Neural cell (in vitro differentiated cells): ENCODE measurements at regions not wholly inside any gene's neighbourhood (a gene's known extent, or its start where the extent isn't known, plus 50 kb on each side); places are given as distances from the start of the nearest gene placed in this dataset.

ENCODE experiments used
- H2AFZ ChIP-seq: fragments of 200-600, 300-800 bp; sonication (generic), shearing (Covaris generic); 2 replicates; pipeline ENCODE4 v1.6.0; 2014; ENCODE audit warnings: low read depth, mild to moderate bottlenecking, antibody characterized with exemption, low read length, moderate library complexity
- H3F3A ChIP-seq: fragments of 200-600 bp; shearing (Covaris generic); 2 replicates; pipeline ENCODE4 v1.6.1; 2016; ENCODE audit warnings: mild to moderate bottlenecking, moderate library complexity, mixed read lengths, antibody characterized with exemption, low read length; ENCODE audit not compliant: insufficient read depth, poor library complexity, severe bottlenecking
- H3K27ac ChIP-seq: fragments of 200-600, 300-800 bp; sonication (generic), shearing (Covaris generic); 2 replicates; pipeline ENCODE4 v1.5.1; 2014; ENCODE audit warnings: mild to moderate bottlenecking, low read length, moderate library complexity
- H3K27me3 ChIP-seq: fragments of 300-800, 200-600 bp; sonication (generic), shearing (Covaris generic); 2 replicates; pipeline ENCODE4 v1.6.0; 2014; ENCODE audit warnings: mild to moderate bottlenecking, low read depth, low read length, moderate library complexity; ENCODE audit not compliant: insufficient read depth
- H3K36me3 ChIP-seq: fragments of 300-800, 200-600 bp; sonication (generic), shearing (Covaris generic); 2 replicates; pipeline ENCODE4 v1.5.1; 2014; ENCODE audit warnings: mild to moderate bottlenecking, antibody characterized with exemption, low read length, moderate library complexity; ENCODE audit not compliant: insufficient read depth
- H3K4me2 ChIP-seq: fragments of 300-800, 200-600 bp; sonication (generic), shearing (Covaris generic); 2 replicates; pipeline ENCODE4 v1.6.0; 2014; ENCODE audit warnings: mild to moderate bottlenecking, low read length
- H3K4me3 ChIP-seq: fragments of 300-800, 200-600 bp; sonication (generic), shearing (Covaris generic); 2 replicates; pipeline ENCODE4 v1.5.1; 2014; ENCODE audit warnings: mild to moderate bottlenecking, low read length, moderate library complexity
- H3K79me2 ChIP-seq: fragments of 200-600 bp; shearing (Covaris generic); replicated peaks from 2 replicates; pipeline ENCODE4 v1.6.0; 2014; ENCODE audit warnings: mild to moderate bottlenecking, low read length, moderate library complexity; ENCODE audit not compliant: insufficient read depth
- H3K9ac ChIP-seq: fragments of 300-800, 200-600 bp; sonication (generic), shearing (Covaris generic); 2 replicates; pipeline ENCODE4 v1.6.1; 2016; ENCODE audit warnings: mild to moderate bottlenecking, low read length, mixed read lengths
- H3K9me2 ChIP-seq: fragments of 200-600 bp; shearing (Covaris generic); 2 replicates; pipeline ENCODE4 v1.6.1; 2016; ENCODE audit warnings: mild to moderate bottlenecking, low read length, mixed read lengths; ENCODE audit not compliant: insufficient read depth
- H3K9me3 ChIP-seq: fragments of 200-600, 300-800 bp; sonication (generic), shearing (Covaris generic); 2 replicates; pipeline ENCODE4 v1.6.1; 2016; ENCODE audit warnings: mild to moderate bottlenecking, mixed run types, low read length, moderate library complexity, mixed read lengths
- H4K20me1 ChIP-seq: fragments of 200-600 bp; shearing (Covaris generic); 2 replicates; pipeline ENCODE4 v1.6.1; 2016; ENCODE audit warnings: mild to moderate bottlenecking, mixed run types; ENCODE audit not compliant: insufficient read depth
- CTCF ChIP-seq: fragments of 450-650 bp; IDR thresholded peaks from 2 replicates; pipeline ENCODE4 v1.5.1; 2014; ENCODE audit warnings: antibody characterized with exemption, mild to moderate bottlenecking, moderate library complexity; ENCODE audit not compliant: poor library complexity, severe bottlenecking
- EP300 ChIP-seq: fragments of 450-650 bp; conservative IDR thresholded peaks from 2 replicates; pipeline ENCODE4 v1.6.1; 2014; ENCODE audit warnings: antibody characterized with exemption, mild to moderate bottlenecking, moderate library complexity; ENCODE audit not compliant: poor library complexity, severe bottlenecking
- EZH2 ChIP-seq: fragments of 200-600, 300-800 bp; shearing (Covaris generic), sonication (generic); IDR thresholded peaks from 2 replicates; pipeline ENCODE4 v1.6.1; 2014; ENCODE audit warnings: antibody characterized with exemption, low read length, borderline replicate concordance, mild to moderate bottlenecking; ENCODE audit not compliant: insufficient read depth, poor library complexity, severe bottlenecking
- MXI1 ChIP-seq: fragments of 450-650 bp; conservative IDR thresholded peaks from 2 replicates; pipeline ENCODE4 v1.6.1; 2014; ENCODE audit warnings: antibody characterized with exemption, mild to moderate bottlenecking; ENCODE audit not compliant: poor library complexity, severe bottlenecking
- POLR2AphosphoS5 ChIP-seq: IDR thresholded peaks from 2 replicates; pipeline ENCODE4 v1.6.1; 2012
- RAD21 ChIP-seq: fragments of 450-650 bp; conservative IDR thresholded peaks from 2 replicates; pipeline ENCODE4 v1.6.1; 2014; ENCODE audit warnings: antibody characterized with exemption, mild to moderate bottlenecking, moderate library complexity
- REST ChIP-seq: IDR thresholded peaks from 2 replicates; pipeline ENCODE4 v1.6.1; 2012; ENCODE audit warnings: borderline replicate concordance
- SMC3 ChIP-seq: fragments of 450-650 bp; conservative IDR thresholded peaks from 2 replicates; pipeline ENCODE4 v1.6.1; 2014; ENCODE audit warnings: antibody characterized with exemption, mild to moderate bottlenecking, moderate library complexity; ENCODE audit not compliant: poor library complexity
- TAF1 ChIP-seq: IDR thresholded peaks from 2 replicates; pipeline ENCODE4 v1.6.1; 2012; ENCODE audit warnings: low read depth

DNA sequence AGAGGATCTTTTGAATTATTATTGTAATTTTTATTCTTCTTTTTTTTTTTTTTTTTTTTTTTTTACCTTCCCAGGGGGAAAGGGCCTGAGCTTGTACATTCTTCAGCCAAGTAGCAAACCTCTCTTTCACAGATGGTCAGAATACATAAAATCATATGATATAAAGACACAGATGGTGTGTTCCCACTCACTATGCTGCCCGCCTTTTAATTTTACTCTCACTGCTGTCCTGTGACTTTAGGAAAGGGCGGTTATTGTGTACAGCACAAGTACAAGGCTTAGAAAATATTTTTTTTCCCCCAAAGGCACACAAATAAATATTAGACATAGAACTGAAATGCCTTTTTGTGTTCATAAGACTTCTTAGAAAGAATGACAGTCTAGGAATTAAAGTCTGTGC, 213.6 kb downstream of the RPS24 start:
- Histone ChIP-seq H2AFZ (no peak overlapping the region), H3K9ac (peak overlapping the region; percentile 69), H3K9me3 (peaks cover 4% of the 10 kb centered on the region), H3K27me3 (no peaks in the 10 kb centered on the region), H3K4me3 (no peak overlapping the region), H3K27ac (peak overlapping the region; percentile 95), H3K36me3 (no peaks in the 10 kb centered on the region), H3K9me2 (no peaks in the 10 kb centered on the region), H4K20me1 (no peaks in the 10 kb centered on the region), H3K79me2 (no peaks in the 10 kb centered on the region), H3F3A (no peaks in the 10 kb centered on the region), H3K4me2 (no peak overlapping the region)
- no peak for TF ChIP-seq EZH2
- TF ChIP-seq SMC3 = no peak
- no peak for TF ChIP-seq TAF1
- no peak for TF ChIP-seq CTCF
- TF ChIP-seq POLR2AphosphoS5 = no peak
- TF ChIP-seq RAD21 = no peak
- no peak for TF ChIP-seq MXI1
- no peak for TF ChIP-seq REST
- no peak for TF ChIP-seq EP300

DNA sequence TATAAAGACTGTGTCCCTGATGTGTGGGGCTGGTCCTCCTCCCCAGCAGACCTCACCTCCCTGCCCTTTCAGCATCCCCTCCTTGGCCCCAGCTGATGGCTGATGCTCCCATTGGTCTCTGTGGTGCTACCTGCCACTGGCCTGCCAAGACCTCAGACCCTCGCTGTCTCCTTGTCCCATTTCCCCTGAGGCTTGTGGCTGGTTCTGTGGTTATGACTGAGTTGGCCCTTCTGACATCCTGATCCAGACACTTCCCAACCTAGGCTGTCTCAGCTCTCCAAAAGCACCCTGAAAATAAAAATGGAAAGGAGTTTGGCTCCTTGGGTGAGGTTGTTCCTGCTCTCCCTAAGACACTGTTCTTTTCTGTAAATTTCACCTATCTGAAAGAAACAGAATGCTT, 214.2 kb downstream of the RPS24 start:
- Histone ChIP-seq H4K20me1 (no peaks in the 10 kb centered on the region), H3K79me2 (no peaks in the 10 kb centered on the region), H3F3A (no peaks in the 10 kb centered on the region), H3K27me3 (no peaks in the 10 kb centered on the region), H3K9ac (peak overlapping the region; percentile 69), H3K27ac (peak overlapping the region; percentile 95), H3K4me3 (peak overlapping the region; percentile 42), H3K36me3 (no peaks in the 10 kb centered on the region), H3K9me2 (no peaks in the 10 kb centered on the region), H3K4me2 (no peak overlapping the region), H2AFZ (no peak overlapping the region), H3K9me3 (peaks cover under 1% of the 10 kb centered on the region)
- TF ChIP-seq TAF1 (no peak), EP300 (no peak), CTCF (no peak), REST (no peak), MXI1 (no peak), SMC3 (no peak), POLR2AphosphoS5 (no peak), EZH2 (no peak), RAD21 (no peak)
